ENCODE measurements at regions not wholly inside any gene's neighbourhood (a gene's known extent, or its start where the extent isn't known, plus 50 kb on each side); places are given as distances from the start of the nearest gene placed in this dataset.

DNA sequence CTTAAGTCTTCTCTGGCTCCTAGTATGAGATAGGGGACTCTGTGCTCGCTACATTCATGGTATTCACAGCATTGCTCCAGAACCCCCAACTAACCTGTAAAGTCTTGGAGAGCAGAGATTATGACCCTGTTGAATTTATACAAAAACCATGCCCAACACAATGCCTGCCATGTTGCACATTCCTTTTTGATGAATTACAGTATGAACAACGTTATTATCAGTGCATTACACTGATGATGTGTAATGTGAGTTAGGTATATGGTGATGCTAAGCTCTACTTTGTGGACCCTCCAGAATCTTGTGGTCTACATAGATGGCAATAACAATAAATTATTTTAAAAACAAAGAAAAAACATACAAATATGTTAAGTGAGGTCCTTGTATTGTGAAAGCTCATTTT is 64.3 kb downstream of the EOMES start:
- no peak for TF ChIP-seq EP300 (IDR thresholded peaks at IDR 0.05; ENCODE audit: low read length)
- TF ChIP-seq, protein P1, sequence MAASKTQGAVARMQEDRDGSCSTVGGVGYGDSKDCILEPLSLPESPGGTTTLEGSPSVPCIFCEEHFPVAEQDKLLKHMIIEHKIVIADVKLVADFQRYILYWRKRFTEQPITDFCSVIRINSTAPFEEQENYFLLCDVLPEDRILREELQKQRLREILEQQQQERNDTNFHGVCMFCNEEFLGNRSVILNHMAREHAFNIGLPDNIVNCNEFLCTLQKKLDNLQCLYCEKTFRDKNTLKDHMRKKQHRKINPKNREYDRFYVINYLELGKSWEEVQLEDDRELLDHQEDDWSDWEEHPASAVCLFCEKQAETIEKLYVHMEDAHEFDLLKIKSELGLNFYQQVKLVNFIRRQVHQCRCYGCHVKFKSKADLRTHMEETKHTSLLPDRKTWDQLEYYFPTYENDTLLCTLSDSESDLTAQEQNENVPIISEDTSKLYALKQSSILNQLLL (CRISPR knock-in tag; IDR thresholded peaks at IDR 0.05; ENCODE audit: borderline replicate concordance): no peak
- no peak for TF ChIP-seq KDM5B (IDR thresholded peaks at IDR 0.05; ENCODE audit: insufficient replicate concordance, low read depth, low read length)
- no peak for TF ChIP-seq CBFB (CRISPR knock-in tag; IDR thresholded peaks at IDR 0.05)
- TF ChIP-seq CCNT2 (IDR thresholded peaks at IDR 0.05; ENCODE audit: borderline replicate concordance, extremely low read depth, insufficient read length, low read depth, low read length): no peak
- TF ChIP-seq EZH2 (IDR thresholded peaks at IDR 0.05; ENCODE audit: borderline replicate concordance, low read depth, low read length): no peak
- no peak for TF ChIP-seq BMI1 (IDR thresholded peaks at IDR 0.05; ENCODE audit: low read length)
- TF ChIP-seq SMARCB1 (IDR thresholded peaks at IDR 0.05; ENCODE audit: insufficient read length, low read depth): no peak
- TF ChIP-seq ESRRA (IDR thresholded peaks at IDR 0.05; ENCODE audit: borderline replicate concordance, low read depth): no peak
- TF ChIP-seq CBX2 (IDR thresholded peaks at IDR 0.05; ENCODE audit: insufficient read depth, low read length, poor library complexity, severe bottlenecking): no peak
- TF ChIP-seq FOXO4 (CRISPR knock-in tag; IDR thresholded peaks at IDR 0.05): no peak
- no peak for TF ChIP-seq CREM (IDR thresholded peaks at IDR 0.05; ENCODE audit: low read depth)
- TF ChIP-seq SP1 (CRISPR knock-in tag; IDR thresholded peaks at IDR 0.05): no peak
